CD8-positive, alpha-beta memory T cell (primary cell): ENCODE measurements at regions not wholly inside any gene's neighbourhood (a gene's known extent, or its start where the extent isn't known, plus 50 kb on each side); places are given as distances from the start of the nearest gene placed in this dataset.
"Not testable (repeated sequence)": the region's sequence is repeated elsewhere in the genome, so short reads cannot be mapped to it uniquely, and the experiment has no call there.

Experiments used
- CTCF ChIA-PET: fragments of 350-600 bp; sonication (Branson Sonifier 250); formaldehyde crosslinking; loops from one replicate; lab custom pipeline; 2021; ENCODE audit warnings: antibody characterized with exemption; lab: Charles Lee
- POLR2A ChIA-PET: fragments of 350-600 bp; sonication (Branson Sonifier 250); formaldehyde crosslinking; loops from one replicate; lab custom pipeline; 2021; ENCODE audit warnings: antibody characterized with exemption; lab: Charles Lee
- DNase-seq, 5 donors: peaks; one replicate each; pipeline versions ENCODE4 v3.0.0 to v3.0.0-alpha.2; 2020 to 2022; ENCODE audit warnings: mixed read lengths in 1 of 5
- H3K27ac ChIP-seq: one replicate; pipeline ENCODE4 v1.7.0; 2013; ENCODE audit warnings: low read depth, mild to moderate bottlenecking, low read length, moderate library complexity
- H3K27me3 ChIP-seq: 2 replicates; pipeline ENCODE4 v1.7.0; 2013; ENCODE audit warnings: low read length, mild to moderate bottlenecking; ENCODE audit not compliant: insufficient read depth, poor library complexity, severe bottlenecking
- H3K36me3 ChIP-seq: 2 replicates; pipeline ENCODE4 v1.7.0; 2013; ENCODE audit warnings: mild to moderate bottlenecking, low read length, moderate library complexity; ENCODE audit not compliant: insufficient read depth
- H3K4me1 ChIP-seq: 2 replicates; pipeline ENCODE4 v1.7.0; 2013; ENCODE audit warnings: mild to moderate bottlenecking, low read length, moderate library complexity; ENCODE audit not compliant: insufficient read depth
- H3K4me3 ChIP-seq: 2 replicates; pipeline ENCODE4 v1.7.0; 2013; ENCODE audit warnings: mild to moderate bottlenecking, low read length
- H3K9me3 ChIP-seq: 2 replicates; pipeline ENCODE4 v1.7.0; 2013; ENCODE audit warnings: mild to moderate bottlenecking, low read length
- H3K27ac Mint-ChIP-seq, 8 donors: one replicate each; pipeline ENCODE4 v1.8.0; 2020 to 2021; ENCODE audit warnings: mixed read lengths in 8 of 8, mild to moderate bottlenecking in 6 of 8, inconsistent platforms in 3 of 8, moderate library complexity in 3 of 8
- H3K27me3 Mint-ChIP-seq, 2 donors: one replicate each; pipeline ENCODE4 v1.8.0; 2020 to 2021; ENCODE audit warnings: mixed read lengths in 2 of 2, mild to moderate bottlenecking in 1 of 2, moderate library complexity in 1 of 2
- H3K36me3 Mint-ChIP-seq, 3 donors: one replicate each; pipeline ENCODE4 v1.8.0; 2020 to 2021; ENCODE audit warnings: mixed read lengths in 3 of 3, inconsistent platforms in 1 of 3, mild to moderate bottlenecking in 1 of 3
- H3K4me1 Mint-ChIP-seq, 3 donors: one replicate each; pipeline ENCODE4 v1.8.0; 2020 to 2021; ENCODE audit warnings: mixed read lengths in 3 of 3, inconsistent platforms in 1 of 3, mild to moderate bottlenecking in 1 of 3
- H3K4me3 Mint-ChIP-seq, 7 donors: one replicate each; pipeline ENCODE4 v1.8.0; 2020 to 2021; ENCODE audit warnings: mixed read lengths in 7 of 7, mild to moderate bottlenecking in 6 of 7, moderate library complexity in 4 of 7, inconsistent platforms in 2 of 7
- H3K9me3 Mint-ChIP-seq, 5 donors: one replicate each; pipeline ENCODE4 v1.8.0; 2020 to 2022; ENCODE audit warnings: mixed read lengths in 5 of 5, mild to moderate bottlenecking in 3 of 5, moderate library complexity in 2 of 5, inconsistent platforms in 1 of 5

DNA sequence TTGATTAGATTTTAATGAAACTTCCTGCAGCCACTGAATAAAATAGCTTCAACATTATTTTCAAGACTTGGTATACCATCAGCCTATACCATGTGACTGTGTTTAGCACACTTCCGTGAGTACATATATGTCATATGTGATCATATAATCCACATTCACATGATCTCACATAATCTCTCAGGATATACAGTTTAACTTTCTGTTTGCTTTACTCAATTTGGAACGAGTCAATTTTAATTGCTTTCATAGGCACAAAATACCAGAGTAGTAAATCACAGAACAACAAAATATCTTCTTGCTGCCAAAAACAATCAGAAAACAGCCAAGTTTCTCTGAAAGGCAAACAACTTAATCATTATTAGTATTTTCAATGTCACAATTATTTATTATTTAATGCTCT lies 731.1 kb upstream of the DIAPH2 start:
- Mint-ChIP-seq H3K27me3 (peaks cover 0 to 2% of the 10 kb centered on the region in 2 donors), H3K36me3 (no peaks in the 10 kb centered on the region), H3K4me1 (no peaks in the 10 kb centered on the region), H3K27ac (no peak overlapping the region), H3K4me3 (no peak overlapping the region), H3K9me3 (peaks cover 1 to 6% (median 4%) of the 10 kb centered on the region in 5 donors)
- H3K4me3 ChIP-seq = no peak overlapping the region
- no peaks in the 10 kb centered on the region for H3K4me1 ChIP-seq
- ChIA-PET CTCF (no interaction called here), POLR2A (no interaction called here)
- no peak overlapping the region for H3K27ac ChIP-seq
- no peaks in the 10 kb centered on the region for H3K27me3 ChIP-seq
- DNase-seq = no peak
- no peaks in the 10 kb centered on the region for H3K36me3 ChIP-seq
- H3K9me3 ChIP-seq = no peaks in the 10 kb centered on the region

GRCh38 chrX:95956745-95957144 lies 727.9 kb upstream of the DIAPH2 start:
- no peaks in the 10 kb centered on the region for H3K36me3 ChIP-seq
- H3K9me3 Mint-ChIP-seq = peaks cover 2 to 6% (median 4%) of the 10 kb centered on the region in 5 donors
- no peaks in the 10 kb centered on the region for H3K4me1 Mint-ChIP-seq
- ChIA-PET CTCF (no interaction called here), POLR2A (no interaction called here)
- H3K27ac Mint-ChIP-seq = no peak overlapping the region
- H3K27me3 ChIP-seq = no peaks in the 10 kb centered on the region
- H3K36me3 Mint-ChIP-seq = no peaks in the 10 kb centered on the region
- H3K4me3 ChIP-seq = no peak overlapping the region
- H3K27me3 Mint-ChIP-seq = peaks cover 0 to 2% of the 10 kb centered on the region in 2 donors
- H3K9me3 ChIP-seq = no peaks in the 10 kb centered on the region
- DNase-seq = no peak
- no peak overlapping the region for H3K4me3 Mint-ChIP-seq
- no peaks in the 10 kb centered on the region for H3K4me1 ChIP-seq
- H3K27ac ChIP-seq = no peak overlapping the region

DNA sequence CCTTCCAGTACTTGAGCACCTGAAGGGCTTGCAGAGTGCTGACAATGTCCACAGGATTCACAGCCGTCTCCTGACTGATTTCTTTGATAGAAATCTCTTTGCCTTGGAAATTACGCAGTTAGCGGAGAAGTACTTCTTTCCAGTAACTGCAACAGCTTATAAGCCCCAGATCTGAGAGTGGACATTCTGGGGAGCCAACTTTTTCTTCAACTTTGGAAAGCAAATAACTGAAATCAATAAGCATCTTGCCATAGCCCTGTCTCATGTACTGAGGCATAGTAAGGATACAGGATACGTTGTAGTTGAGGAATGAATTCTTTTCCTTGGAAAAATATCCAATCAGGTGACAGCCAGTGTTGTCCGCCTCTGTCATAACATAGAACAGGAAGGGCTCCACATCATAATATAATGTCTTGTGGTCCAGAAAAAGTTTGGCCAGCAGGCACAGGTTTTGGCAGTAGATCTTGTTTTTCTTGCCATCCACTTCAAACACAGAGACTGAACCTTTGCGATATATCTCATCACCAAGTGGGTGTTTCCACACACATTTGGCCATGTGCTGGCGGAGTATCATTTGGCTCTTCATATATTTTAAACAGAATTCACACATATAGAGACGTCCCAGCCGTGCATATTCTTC lies 711.1 kb upstream of the DIAPH2 start:
- H3K4me1 Mint-ChIP-seq, H3K27ac Mint-ChIP-seq, H3K9me3 ChIP-seq, H3K27me3 Mint-ChIP-seq, DNase-seq, CTCF ChIA-PET, H3K27me3 ChIP-seq, H3K4me3 ChIP-seq, H3K36me3 Mint-ChIP-seq, H3K27ac ChIP-seq, H3K4me1 ChIP-seq, H3K36me3 ChIP-seq, POLR2A ChIA-PET, H3K4me3 Mint-ChIP-seq, H3K9me3 Mint-ChIP-seq: not testable (repeated sequence)

DNA sequence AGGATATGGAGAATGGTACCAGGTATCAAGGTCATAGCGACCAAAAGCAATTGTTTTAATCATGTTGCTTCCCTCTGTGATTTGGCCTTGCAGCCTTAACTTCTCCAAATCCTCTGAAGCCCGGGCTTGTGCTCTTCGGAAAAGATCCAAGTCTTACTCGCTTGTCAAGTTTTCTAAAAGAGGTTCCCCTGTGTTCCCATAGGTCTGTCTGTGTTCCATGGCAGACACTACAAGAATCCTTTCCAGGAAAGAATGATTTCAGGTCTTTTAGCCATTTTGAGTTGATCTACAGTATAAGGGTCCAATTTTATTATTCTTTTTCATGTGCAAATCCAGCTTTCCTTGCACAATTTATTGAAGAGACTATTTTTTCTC lies 710.6 kb upstream of the DIAPH2 start:
- no peaks in the 10 kb centered on the region for H3K36me3 ChIP-seq
- no peaks in the 10 kb centered on the region for H3K9me3 ChIP-seq
- H3K4me1 ChIP-seq = no peaks in the 10 kb centered on the region
- Mint-ChIP-seq H3K4me1 (no peaks in the 10 kb centered on the region), H3K4me3 (no peak overlapping the region), H3K36me3 (no peaks in the 10 kb centered on the region), H3K9me3 (peaks cover 0 to 8% (median 3%) of the 10 kb centered on the region in 5 donors), H3K27ac (no peak overlapping the region), H3K27me3 (peaks cover 0 to 2% of the 10 kb centered on the region in 2 donors)
- H3K27me3 ChIP-seq = no peaks in the 10 kb centered on the region
- CTCF ChIA-PET = no interaction called here
- H3K27ac ChIP-seq = no peak overlapping the region
- H3K4me3 ChIP-seq = no peak overlapping the region
- DNase-seq = no peak
- POLR2A ChIA-PET = no interaction called here

- H3K9me3 Mint-ChIP-seq = peaks cover 0 to 10% (median 3%) of the 10 kb centered on the region in 5 donors
- Histone ChIP-seq H3K4me3 (no peak overlapping the region), H3K27ac (no peak overlapping the region), H3K9me3 (no peaks in the 10 kb centered on the region), H3K27me3 (no peaks in the 10 kb centered on the region), H3K36me3 (no peaks in the 10 kb centered on the region), H3K4me1 (no peaks in the 10 kb centered on the region)
- peaks cover 0 to 2% of the 10 kb centered on the region in 2 donors for H3K27me3 Mint-ChIP-seq
- no peak overlapping the region for H3K27ac Mint-ChIP-seq
- no peaks in the 10 kb centered on the region for H3K4me1 Mint-ChIP-seq
- DNase-seq = no peak
- no peaks in the 10 kb centered on the region for H3K36me3 Mint-ChIP-seq
- H3K4me3 Mint-ChIP-seq = no peak overlapping the region
- ChIA-PET CTCF (no interaction called here), POLR2A (no interaction called here)
Measured at GRCh38 chrX:95974890-95975289, 709.8 kb upstream of the DIAPH2 start.

DNA sequence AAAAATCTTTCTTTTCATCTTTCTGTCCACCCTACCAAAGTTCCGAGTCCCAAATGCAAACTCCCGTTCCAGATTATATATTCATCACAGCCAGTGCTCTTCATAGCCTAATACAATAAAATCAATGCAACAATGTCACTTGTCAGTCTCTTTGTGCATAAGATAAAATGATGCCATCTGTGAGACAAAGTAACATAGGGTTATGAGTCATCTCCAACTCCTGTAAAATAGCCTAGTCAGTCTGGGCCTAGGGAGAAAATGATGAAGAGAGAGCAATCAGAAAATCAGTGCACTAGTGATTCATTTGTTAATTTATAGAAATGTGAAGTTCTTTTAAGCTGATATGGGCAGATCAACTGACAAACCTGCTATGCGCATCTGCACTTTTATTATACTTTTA lies 689.1 kb upstream of the DIAPH2 start:
- Histone ChIP-seq H3K4me3 (no peak overlapping the region), H3K27ac (no peak overlapping the region), H3K9me3 (no peaks in the 10 kb centered on the region), H3K27me3 (no peaks in the 10 kb centered on the region), H3K4me1 (no peaks in the 10 kb centered on the region), H3K36me3 (no peaks in the 10 kb centered on the region)
- Mint-ChIP-seq H3K27ac (no peak overlapping the region), H3K4me3 (no peak overlapping the region), H3K9me3 (peaks cover 0 to 2% (median 0%) of the 10 kb centered on the region in 5 donors), H3K27me3 (no peaks in the 10 kb centered on the region), H3K36me3 (no peaks in the 10 kb centered on the region), H3K4me1 (no peaks in the 10 kb centered on the region)
- no peak for DNase-seq
- CTCF ChIA-PET = no interaction called here
- POLR2A ChIA-PET = no interaction called here

DNA sequence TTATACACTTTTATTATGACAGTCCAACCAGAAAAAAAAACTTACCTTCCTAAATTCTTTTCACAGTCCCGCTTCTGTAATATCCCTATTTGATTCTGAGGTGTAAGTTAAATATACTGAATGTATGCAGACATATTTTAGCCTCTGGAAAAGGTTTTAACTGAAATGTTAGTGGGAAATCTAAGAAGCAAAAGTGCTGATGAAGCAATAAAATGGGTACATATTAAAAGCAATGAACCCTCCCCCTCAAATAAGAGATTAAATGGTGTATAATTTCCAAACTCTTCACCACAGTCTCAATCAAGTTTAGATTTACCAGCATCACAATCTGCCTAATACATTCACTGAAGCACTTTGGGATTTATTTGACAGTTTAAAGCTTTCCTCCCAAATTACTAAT lies 688.3 kb upstream of the DIAPH2 start:
- Histone ChIP-seq H3K9me3 (no peaks in the 10 kb centered on the region), H3K27me3 (no peaks in the 10 kb centered on the region), H3K4me3 (no peak overlapping the region), H3K36me3 (no peaks in the 10 kb centered on the region), H3K4me1 (no peaks in the 10 kb centered on the region), H3K27ac (no peak overlapping the region)
- no peak for DNase-seq
- ChIA-PET CTCF (no interaction called here), POLR2A (no interaction called here)
- H3K27ac Mint-ChIP-seq = no peak overlapping the region
- peaks cover 0 to 2% (median 0%) of the 10 kb centered on the region in 5 donors for H3K9me3 Mint-ChIP-seq
- H3K4me1 Mint-ChIP-seq = no peaks in the 10 kb centered on the region
- H3K27me3 Mint-ChIP-seq = no peaks in the 10 kb centered on the region
- no peak overlapping the region for H3K4me3 Mint-ChIP-seq
- H3K36me3 Mint-ChIP-seq = no peaks in the 10 kb centered on the region

GRCh38 chrX:96002431-96002830 lies 682.2 kb upstream of the DIAPH2 start:
- CTCF ChIA-PET = no interaction called here

More at GRCh38 chrX:96002431-96002830, 682.2 kb upstream of the DIAPH2 start:
- H3K9me3 Mint-ChIP-seq = no peaks in the 10 kb centered on the region
- Histone ChIP-seq H3K4me1 (no peaks in the 10 kb centered on the region), H3K27ac (no peak overlapping the region), H3K4me3 (no peak overlapping the region), H3K36me3 (no peaks in the 10 kb centered on the region), H3K27me3 (no peaks in the 10 kb centered on the region), H3K9me3 (no peaks in the 10 kb centered on the region)
- no peaks in the 10 kb centered on the region for H3K36me3 Mint-ChIP-seq
- H3K27ac Mint-ChIP-seq = no peak overlapping the region
- no peaks in the 10 kb centered on the region for H3K4me1 Mint-ChIP-seq
- POLR2A ChIA-PET = no interaction called here
- no peak overlapping the region for H3K4me3 Mint-ChIP-seq
- no peak for DNase-seq
- H3K27me3 Mint-ChIP-seq = no peaks in the 10 kb centered on the region
